ENCODE measurements at regions not wholly inside any gene's neighbourhood (a gene's known extent, or its start where the extent isn't known, plus 50 kb on each side); places are given as distances from the start of the nearest gene placed in this dataset.

DNA sequence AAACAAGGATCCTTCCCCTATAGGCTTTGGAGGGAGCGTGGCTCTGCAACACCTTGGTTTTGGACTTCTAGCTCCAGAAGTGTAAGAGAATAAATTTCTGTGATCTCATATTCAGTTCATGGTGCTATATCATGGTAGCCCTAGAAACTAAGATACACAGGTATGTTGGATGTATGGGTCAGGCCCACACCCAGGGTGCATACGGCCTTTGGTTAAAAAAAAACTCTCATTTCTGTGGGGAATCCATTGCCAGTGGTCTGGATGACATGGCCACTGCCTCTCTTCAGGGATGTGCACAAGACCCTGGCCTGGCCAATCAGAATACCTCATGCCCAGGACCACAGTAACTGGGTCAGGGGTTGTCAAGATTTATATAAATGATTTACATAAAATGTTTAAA, 56.8 kb upstream of the CD34 start:
- Histone ChIP-seq H3K4me1 (ENCODE audit: insufficient read depth, poor library complexity, severe bottlenecking) (no peaks in the 10 kb centered on the region), H3K9me3 (ENCODE audit: severe bottlenecking) (no peaks in the 10 kb centered on the region), H3K27me3 (ENCODE audit: insufficient read depth, poor library complexity, severe bottlenecking) (no peaks in the 10 kb centered on the region), H3K36me3 (ENCODE audit: low read depth) (no peaks in the 10 kb centered on the region), H3K27ac (ENCODE audit: poor library complexity, severe bottlenecking) (no peak overlapping the region), H3K4me3 (ENCODE audit: severe bottlenecking) (no peak overlapping the region)
- TF ChIP-seq, protein P1, sequence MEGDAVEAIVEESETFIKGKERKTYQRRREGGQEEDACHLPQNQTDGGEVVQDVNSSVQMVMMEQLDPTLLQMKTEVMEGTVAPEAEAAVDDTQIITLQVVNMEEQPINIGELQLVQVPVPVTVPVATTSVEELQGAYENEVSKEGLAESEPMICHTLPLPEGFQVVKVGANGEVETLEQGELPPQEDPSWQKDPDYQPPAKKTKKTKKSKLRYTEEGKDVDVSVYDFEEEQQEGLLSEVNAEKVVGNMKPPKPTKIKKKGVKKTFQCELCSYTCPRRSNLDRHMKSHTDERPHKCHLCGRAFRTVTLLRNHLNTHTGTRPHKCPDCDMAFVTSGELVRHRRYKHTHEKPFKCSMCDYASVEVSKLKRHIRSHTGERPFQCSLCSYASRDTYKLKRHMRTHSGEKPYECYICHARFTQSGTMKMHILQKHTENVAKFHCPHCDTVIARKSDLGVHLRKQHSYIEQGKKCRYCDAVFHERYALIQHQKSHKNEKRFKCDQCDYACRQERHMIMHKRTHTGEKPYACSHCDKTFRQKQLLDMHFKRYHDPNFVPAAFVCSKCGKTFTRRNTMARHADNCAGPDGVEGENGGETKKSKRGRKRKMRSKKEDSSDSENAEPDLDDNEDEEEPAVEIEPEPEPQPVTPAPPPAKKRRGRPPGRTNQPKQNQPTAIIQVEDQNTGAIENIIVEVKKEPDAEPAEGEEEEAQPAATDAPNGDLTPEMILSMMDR (IDR thresholded peaks at IDR 0.05; ENCODE audit: poor library complexity, severe bottlenecking): no peak
- ATAC-seq (ENCODE audit: low read depth): no peak
- DNase-seq (ENCODE audit: low spot score): no peak

DNA sequence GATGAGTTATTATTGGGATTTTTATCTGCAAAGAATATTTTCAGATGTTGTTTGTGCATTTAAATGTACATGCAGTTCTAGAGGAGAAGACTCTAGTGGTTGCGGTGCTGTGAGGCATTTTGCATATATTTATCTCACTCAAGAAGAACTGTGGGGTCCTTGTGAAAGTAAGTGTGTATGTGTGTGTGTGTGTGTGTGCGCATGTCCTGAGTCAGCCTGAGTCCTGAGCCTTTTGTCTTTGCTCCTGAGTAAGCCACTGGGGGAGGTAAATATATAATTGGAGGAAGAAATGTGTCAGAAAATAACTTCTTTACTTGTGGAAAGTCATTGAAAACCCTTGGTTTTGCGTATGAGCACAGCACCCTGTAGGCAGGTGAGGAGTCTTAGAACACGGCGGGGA, 55.6 kb upstream of the CD34 start:
- no peaks in the 10 kb centered on the region for H3K4me1 ChIP-seq (ENCODE audit: insufficient read depth, poor library complexity, severe bottlenecking)
- no peak for ATAC-seq (ENCODE audit: low read depth)
- no peaks in the 10 kb centered on the region for H3K36me3 ChIP-seq (ENCODE audit: low read depth)
- TF ChIP-seq, protein P1 (IDR thresholded peaks at IDR 0.05; ENCODE audit: poor library complexity, severe bottlenecking): no peak
- H3K4me3 ChIP-seq (ENCODE audit: severe bottlenecking): no peak overlapping the region
- no peaks in the 10 kb centered on the region for H3K9me3 ChIP-seq (ENCODE audit: severe bottlenecking)
- DNase-seq (ENCODE audit: low spot score): no peak
- H3K27me3 ChIP-seq (ENCODE audit: insufficient read depth, poor library complexity, severe bottlenecking): no peaks in the 10 kb centered on the region
- no peak overlapping the region for H3K27ac ChIP-seq (ENCODE audit: poor library complexity, severe bottlenecking)

DNA sequence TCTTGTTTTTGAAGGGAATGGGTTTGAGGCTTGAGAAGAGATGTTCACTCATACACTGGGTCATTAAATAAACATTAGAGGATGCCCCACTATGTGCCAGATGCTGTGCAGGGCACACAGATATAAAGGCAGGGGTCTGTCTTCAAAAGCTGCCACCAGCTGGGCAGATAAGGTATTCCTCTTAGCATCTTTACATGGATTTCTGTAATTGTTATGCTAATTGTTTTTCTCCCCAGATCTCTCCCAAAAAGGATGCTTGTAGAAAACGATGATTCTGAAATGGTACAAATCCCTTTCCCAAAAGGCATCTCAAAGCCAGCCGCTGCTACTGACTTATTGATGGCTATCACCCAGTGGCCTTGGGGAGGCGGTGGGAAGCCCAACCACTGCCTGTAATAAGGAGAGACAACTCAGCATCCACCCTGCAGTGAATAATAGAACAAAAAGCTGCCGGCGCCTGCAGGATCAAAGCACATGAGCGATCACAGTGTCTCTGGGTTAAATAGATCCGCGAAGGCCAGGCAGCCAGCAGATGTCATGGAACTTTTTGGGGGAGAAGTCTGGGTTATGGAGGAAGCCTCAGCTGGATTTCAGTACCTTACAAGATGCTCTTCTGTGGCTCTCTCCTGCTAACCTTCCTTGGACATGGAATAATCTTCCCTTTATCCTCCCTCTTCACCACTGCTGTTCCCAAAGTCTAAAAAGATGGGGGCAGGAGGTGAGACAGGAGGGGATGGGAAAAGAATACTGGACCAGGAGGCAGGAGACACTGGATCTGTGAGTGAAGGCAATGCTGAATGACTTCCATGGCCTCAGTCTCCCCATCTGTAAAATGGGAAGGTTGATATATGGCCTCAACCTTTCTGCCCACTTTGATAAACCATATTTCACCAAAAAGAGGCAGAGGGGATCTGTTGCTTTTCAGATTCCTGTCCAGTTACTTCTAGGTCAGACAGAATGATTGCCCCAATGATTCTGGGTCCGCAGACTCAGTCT, 54.8 kb upstream of the CD34 start:
- Histone ChIP-seq H3K27me3 (ENCODE audit: insufficient read depth, poor library complexity, severe bottlenecking) (no peaks in the 10 kb centered on the region), H3K9me3 (ENCODE audit: severe bottlenecking) (no peaks in the 10 kb centered on the region), H3K4me1 (ENCODE audit: insufficient read depth, poor library complexity, severe bottlenecking) (no peaks in the 10 kb centered on the region), H3K27ac (ENCODE audit: poor library complexity, severe bottlenecking) (no peak overlapping the region), H3K36me3 (ENCODE audit: low read depth) (no peaks in the 10 kb centered on the region), H3K4me3 (ENCODE audit: severe bottlenecking) (no peak overlapping the region)
- no peak for DNase-seq (ENCODE audit: low spot score)
- TF ChIP-seq, protein P1 (IDR thresholded peaks at IDR 0.05; ENCODE audit: poor library complexity, severe bottlenecking): no peak
- no peak for ATAC-seq (ENCODE audit: low read depth)

DNA sequence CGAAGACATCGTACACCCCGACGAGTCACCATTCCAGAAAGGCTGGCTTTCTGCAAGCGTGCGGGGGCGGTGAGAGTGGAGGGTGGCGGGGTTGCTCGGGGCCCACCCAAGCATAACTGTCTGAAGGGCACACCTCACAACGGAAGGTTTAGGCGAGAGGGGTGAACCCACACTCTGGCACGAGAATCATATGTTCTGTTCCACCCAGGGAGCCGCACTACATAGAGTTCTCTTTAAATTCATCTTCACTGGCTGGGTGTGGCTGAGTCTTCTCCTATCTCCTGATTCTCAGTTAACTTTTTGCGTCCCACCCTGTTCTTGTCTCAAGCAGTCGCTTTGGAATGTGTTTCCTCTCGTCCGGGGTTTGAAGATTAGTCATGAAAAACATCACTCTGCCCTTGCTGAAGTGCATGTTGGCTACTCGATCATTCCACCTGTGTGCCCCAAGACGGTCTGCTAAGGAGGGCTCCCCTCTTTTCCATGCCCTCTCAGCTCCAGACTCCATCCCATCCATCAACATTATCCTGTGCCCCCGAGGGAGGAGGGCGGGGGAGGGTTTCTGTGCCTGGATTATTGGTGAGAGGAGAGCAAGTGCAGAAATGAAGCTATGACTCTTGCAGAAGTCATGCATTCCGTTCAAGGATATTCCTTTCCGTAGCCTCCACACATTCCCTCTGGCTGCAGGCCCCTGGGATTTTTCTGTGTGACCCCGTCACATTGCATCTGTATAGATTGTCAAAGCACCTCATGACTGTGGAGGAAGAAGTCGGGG, 53.5 kb upstream of the CD34 start:
- H3K4me3 ChIP-seq (ENCODE audit: severe bottlenecking): no peak overlapping the region
- ATAC-seq (ENCODE audit: low read depth): no peak
- no peaks in the 10 kb centered on the region for H3K36me3 ChIP-seq (ENCODE audit: low read depth)
- no peaks in the 10 kb centered on the region for H3K4me1 ChIP-seq (ENCODE audit: insufficient read depth, poor library complexity, severe bottlenecking)
- H3K27ac ChIP-seq (ENCODE audit: poor library complexity, severe bottlenecking): peak overlapping the region; percentile 41
- no peak for DNase-seq (ENCODE audit: low spot score)
- no peaks in the 10 kb centered on the region for H3K9me3 ChIP-seq (ENCODE audit: severe bottlenecking)
- TF ChIP-seq, protein P1 (IDR thresholded peaks at IDR 0.05; ENCODE audit: poor library complexity, severe bottlenecking): no peak
- no peaks in the 10 kb centered on the region for H3K27me3 ChIP-seq (ENCODE audit: insufficient read depth, poor library complexity, severe bottlenecking)
